Progenitor cell of endocrine pancreas (in vitro differentiated cells): ENCODE measurements at regions not wholly inside any gene's neighbourhood (a gene's known extent, or its start where the extent isn't known, plus 50 kb on each side); places are given as distances from the start of the nearest gene placed in this dataset.

Source experiments
- DNase-seq: peaks from one replicate; pipeline ENCODE4 v3.0.0; 2021; ENCODE audit warnings: low spot score; ENCODE audit not compliant: unreplicated experiment
- H3K27ac Mint-ChIP-seq: 2 replicates; pipeline ENCODE4 v1.8.0; 2021; ENCODE audit warnings: mild to moderate bottlenecking, moderate library complexity, mixed read lengths
- H3K27me3 Mint-ChIP-seq: 2 replicates; pipeline ENCODE4 v1.8.0; 2021; ENCODE audit warnings: mixed read lengths
- H3K36me3 Mint-ChIP-seq: 2 replicates; pipeline ENCODE4 v1.8.0; 2022; ENCODE audit warnings: mixed read lengths; ENCODE audit not compliant: insufficient read depth
- H3K4me1 Mint-ChIP-seq: 2 replicates; pipeline ENCODE4 v1.8.0; 2021; ENCODE audit warnings: low read depth, mixed read lengths
- H3K4me3 Mint-ChIP-seq: 2 replicates; pipeline ENCODE4 v1.8.0; 2021; ENCODE audit warnings: low read depth, mild to moderate bottlenecking, moderate library complexity, mixed read lengths
- H3K9me3 Mint-ChIP-seq: 2 replicates; pipeline ENCODE4 v1.8.0; 2021; ENCODE audit warnings: low read depth, mixed read lengths
- TF ChIP-seq, protein P1 (sequence below): fragments of 200-600 bp; sonication (generic); IDR thresholded peaks from one replicate; pipeline ENCODE4 v1.5.0; 2021; ENCODE audit warnings: antibody characterized with exemption, mild to moderate bottlenecking; ENCODE audit not compliant: unreplicated experiment

DNA sequence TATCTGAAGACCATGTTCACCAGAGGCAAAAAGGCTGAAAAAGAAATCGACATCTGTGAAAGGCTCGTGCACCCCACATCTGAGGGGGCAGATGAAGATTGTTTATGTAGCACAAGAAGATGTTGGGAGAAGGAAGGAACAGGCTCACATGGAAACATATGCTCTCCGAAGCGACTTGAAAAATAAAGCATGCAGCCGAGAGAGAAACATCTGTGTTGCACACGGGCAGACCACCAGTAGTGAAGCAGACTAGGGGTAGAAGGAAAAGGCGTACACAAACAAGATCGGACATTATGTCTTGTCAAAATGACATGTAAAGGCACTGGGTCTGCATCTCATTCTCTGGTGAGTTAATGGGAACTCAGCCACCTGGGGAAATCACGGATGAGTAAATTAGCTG lies 356.5 kb downstream of the ZIC4 start:
- DNase-seq, result no peak
- H3K4me3 Mint-ChIP-seq, result no peak overlapping the region
- no peaks in the 10 kb centered on the region for H3K27me3 Mint-ChIP-seq
- TF ChIP-seq, protein P1, sequence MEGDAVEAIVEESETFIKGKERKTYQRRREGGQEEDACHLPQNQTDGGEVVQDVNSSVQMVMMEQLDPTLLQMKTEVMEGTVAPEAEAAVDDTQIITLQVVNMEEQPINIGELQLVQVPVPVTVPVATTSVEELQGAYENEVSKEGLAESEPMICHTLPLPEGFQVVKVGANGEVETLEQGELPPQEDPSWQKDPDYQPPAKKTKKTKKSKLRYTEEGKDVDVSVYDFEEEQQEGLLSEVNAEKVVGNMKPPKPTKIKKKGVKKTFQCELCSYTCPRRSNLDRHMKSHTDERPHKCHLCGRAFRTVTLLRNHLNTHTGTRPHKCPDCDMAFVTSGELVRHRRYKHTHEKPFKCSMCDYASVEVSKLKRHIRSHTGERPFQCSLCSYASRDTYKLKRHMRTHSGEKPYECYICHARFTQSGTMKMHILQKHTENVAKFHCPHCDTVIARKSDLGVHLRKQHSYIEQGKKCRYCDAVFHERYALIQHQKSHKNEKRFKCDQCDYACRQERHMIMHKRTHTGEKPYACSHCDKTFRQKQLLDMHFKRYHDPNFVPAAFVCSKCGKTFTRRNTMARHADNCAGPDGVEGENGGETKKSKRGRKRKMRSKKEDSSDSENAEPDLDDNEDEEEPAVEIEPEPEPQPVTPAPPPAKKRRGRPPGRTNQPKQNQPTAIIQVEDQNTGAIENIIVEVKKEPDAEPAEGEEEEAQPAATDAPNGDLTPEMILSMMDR, result no peak
- peaks cover 4% of the 10 kb centered on the region for H3K9me3 Mint-ChIP-seq
- H3K27ac Mint-ChIP-seq, result no peak overlapping the region
- no peaks in the 10 kb centered on the region for H3K36me3 Mint-ChIP-seq
- H3K4me1 Mint-ChIP-seq, result peaks cover 2% of the 10 kb centered on the region

DNA sequence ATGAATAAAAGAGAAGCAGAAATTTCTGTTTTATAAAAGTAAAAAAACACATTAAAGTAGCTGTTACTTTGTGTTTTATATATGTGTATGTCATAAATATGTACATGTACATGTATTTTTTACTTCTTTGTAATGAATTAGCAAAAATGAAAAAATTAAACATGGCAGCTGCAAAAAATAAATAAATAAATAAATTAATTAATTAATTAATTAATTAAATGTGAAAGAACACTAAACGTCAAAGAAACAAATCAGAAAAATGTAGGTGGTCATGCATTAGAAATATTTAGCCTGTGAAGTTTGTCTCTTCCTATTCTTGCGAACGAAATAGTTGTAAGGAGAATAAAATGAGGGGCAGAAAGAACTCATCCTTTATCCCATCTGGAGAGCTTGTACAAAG lies 357.0 kb downstream of the ZIC4 start:
- Mint-ChIP-seq H3K9me3 (peaks cover 3% of the 10 kb centered on the region), H3K4me1 (peaks cover 3% of the 10 kb centered on the region), H3K27me3 (no peaks in the 10 kb centered on the region), H3K27ac (no peak overlapping the region), H3K36me3 (no peaks in the 10 kb centered on the region), H3K4me3 (no peak overlapping the region)
- no peak for DNase-seq
- TF ChIP-seq, protein P1, result no peak

DNA sequence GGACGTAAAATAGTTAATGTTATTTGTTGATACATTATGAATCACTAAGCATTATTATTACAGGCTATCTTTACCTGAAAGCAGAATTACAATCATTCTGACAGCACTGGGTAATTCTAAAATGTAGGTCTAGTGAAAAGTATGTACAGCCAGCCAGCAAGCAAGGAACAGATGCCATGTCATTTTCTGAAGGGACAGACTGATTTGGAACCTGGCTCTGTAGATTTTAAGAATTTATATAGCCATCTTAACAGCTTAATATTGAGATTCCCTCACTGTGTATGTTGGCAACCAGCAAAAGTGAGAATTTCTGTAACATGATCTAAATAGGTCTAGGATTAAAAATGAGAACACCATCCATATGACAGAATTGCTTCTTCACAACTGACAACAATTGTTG lies 359.4 kb downstream of the ZIC4 start:
- H3K4me3 Mint-ChIP-seq, result no peak overlapping the region
- H3K9me3 Mint-ChIP-seq, result no peaks in the 10 kb centered on the region
- no peaks in the 10 kb centered on the region for H3K27me3 Mint-ChIP-seq
- TF ChIP-seq, protein P1, result no peak
- no peak for DNase-seq
- no peak overlapping the region for H3K27ac Mint-ChIP-seq
- H3K4me1 Mint-ChIP-seq, result peaks cover 3% of the 10 kb centered on the region
- no peaks in the 10 kb centered on the region for H3K36me3 Mint-ChIP-seq

DNA sequence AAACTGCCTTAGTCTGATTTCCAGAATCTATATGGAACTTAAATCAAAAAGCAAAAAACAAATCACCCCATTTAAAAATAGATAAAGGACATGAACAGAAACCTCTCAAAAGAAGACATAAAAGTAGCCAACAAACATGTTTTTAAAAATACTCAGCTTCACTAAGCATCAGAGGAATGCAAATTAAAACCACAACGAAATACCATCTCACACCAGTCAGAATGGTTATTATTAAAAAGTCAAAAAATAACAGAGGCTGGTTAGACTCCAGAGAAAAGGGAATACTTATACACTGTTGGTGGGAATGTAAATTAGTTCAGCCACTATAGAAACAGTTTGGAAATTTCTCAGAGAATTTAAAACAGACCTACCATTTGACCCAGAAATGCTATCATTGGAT lies 367.9 kb downstream of the ZIC4 start:
- Mint-ChIP-seq H3K27me3 (no peaks in the 10 kb centered on the region), H3K9me3 (peaks cover 11% of the 10 kb centered on the region), H3K4me3 (no peak overlapping the region), H3K4me1 (no peaks in the 10 kb centered on the region), H3K36me3 (no peaks in the 10 kb centered on the region), H3K27ac (no peak overlapping the region)
- TF ChIP-seq, protein P1, result no peak
- no peak for DNase-seq

DNA sequence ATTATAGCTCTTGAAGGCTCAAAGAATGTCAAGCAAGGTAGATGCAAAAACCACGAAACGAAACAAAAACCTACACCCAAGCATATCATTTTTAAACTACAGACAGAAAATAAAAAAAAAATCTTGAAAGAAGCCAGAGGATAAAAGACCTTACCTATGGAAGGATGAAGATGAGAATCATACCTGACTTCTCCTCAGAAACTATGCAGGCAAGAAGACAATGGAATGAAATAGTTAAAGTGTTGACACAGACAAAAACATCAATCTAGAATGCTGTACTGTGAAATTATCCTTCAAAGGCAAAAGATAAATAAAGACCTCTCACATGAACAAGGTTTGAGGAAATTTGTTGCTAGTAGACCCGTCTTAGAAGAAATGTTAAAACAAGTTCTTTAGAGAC lies 372.0 kb downstream of the ZIC4 start:
- H3K27ac Mint-ChIP-seq, result no peak overlapping the region
- H3K36me3 Mint-ChIP-seq, result no peaks in the 10 kb centered on the region
- TF ChIP-seq, protein P1, result no peak
- no peak overlapping the region for H3K4me3 Mint-ChIP-seq
- DNase-seq, result no peak
- H3K9me3 Mint-ChIP-seq, result peaks cover 11% of the 10 kb centered on the region
- H3K27me3 Mint-ChIP-seq, result no peaks in the 10 kb centered on the region
- H3K4me1 Mint-ChIP-seq, result no peaks in the 10 kb centered on the region
